ENCODE measurements at regions not wholly inside any gene's neighbourhood (a gene's known extent, or its start where the extent isn't known, plus 50 kb on each side); places are given as distances from the start of the nearest gene placed in this dataset.

DNA sequence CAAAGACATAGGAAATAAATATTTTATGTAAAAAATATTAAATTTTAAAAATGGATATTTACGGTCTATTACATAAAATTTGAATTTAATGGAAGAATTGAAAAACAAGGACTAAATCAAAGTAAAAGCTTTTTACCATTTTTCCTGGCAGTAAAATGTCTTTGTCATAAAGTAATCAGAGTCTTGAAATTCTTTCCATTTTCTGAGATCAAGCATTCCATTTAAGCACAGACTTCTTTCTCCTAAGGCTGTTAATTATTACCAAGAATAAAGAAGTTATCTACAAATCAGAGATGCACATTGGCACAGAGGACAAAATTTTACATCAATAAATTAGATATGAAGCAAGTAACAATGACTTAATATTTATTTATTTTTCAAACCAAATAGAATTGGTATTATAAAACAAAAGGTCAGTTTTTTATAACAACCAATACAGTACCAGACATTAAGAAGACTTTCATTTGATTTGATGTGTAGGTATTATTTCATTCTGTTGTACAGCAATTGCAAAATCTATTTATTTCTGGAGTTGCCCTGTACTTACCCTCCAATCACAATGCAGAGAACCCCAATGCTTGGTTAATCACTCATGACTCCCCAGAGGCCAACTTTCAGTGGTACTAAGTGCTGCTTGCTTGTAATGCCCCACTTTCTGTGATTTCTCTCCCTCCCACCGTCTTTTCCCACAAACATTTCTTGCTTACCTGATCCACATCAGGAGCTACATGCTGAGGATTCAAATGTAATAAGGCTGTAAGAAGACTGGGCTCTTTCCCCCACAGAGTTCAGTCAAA, 254.6 kb downstream of the GASK1B start:
- H3K4me3 ChIP-seq (ENCODE audit: low read length in 2 of 2), result no peak overlapping the region
- no peaks in the 10 kb centered on the region for H3K4me1 ChIP-seq (ENCODE audit: control insufficient read depth, insufficient read depth, low read length)
- no peaks in the 10 kb centered on the region for H3K36me3 ChIP-seq (ENCODE audit: control insufficient read depth in 2 of 2, insufficient read depth in 2 of 2, low read length in 2 of 2)
- no peaks in the 10 kb centered on the region for H3K9me3 ChIP-seq (ENCODE audit: control insufficient read depth in 2 of 2, low read length in 2 of 2)
- H3K27ac ChIP-seq (ENCODE audit: low read length), result no peak overlapping the region
- no peak overlapping the region for H3K9ac ChIP-seq (ENCODE audit: low read length in 2 of 2)
- H3K27me3 ChIP-seq (ENCODE audit: control insufficient read depth in 1 of 2, insufficient read depth in 2 of 2, low read length in 2 of 2), result no peaks in the 10 kb centered on the region

DNA sequence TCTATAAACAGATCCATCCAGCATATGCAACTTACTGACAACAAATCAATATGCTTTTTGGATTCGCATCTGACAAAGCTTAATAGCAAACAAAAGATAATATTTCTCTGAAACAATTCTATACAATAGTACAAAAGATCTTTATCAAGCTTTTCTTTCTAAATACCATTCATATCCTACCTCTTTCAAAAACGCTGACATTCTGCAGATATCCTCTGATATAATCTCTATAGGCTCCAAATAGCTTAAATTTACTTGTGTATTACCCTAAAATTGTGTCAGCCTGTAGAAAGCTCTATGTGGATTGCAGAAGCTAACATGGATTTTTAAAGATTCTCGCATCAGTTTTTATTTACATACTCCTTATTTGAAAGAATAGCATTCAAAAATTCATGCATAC, 260.6 kb downstream of the GASK1B start:
- Histone ChIP-seq H3K9ac (ENCODE audit: low read length in 2 of 2) (no peak overlapping the region), H3K4me3 (ENCODE audit: low read length in 2 of 2) (no peak overlapping the region), H3K9me3 (ENCODE audit: control insufficient read depth in 2 of 2, low read length in 2 of 2) (no peaks in the 10 kb centered on the region), H3K27ac (ENCODE audit: low read length) (no peak overlapping the region), H3K4me1 (ENCODE audit: control insufficient read depth, insufficient read depth, low read length) (no peaks in the 10 kb centered on the region), H3K27me3 (ENCODE audit: control insufficient read depth in 1 of 2, insufficient read depth in 2 of 2, low read length in 2 of 2) (no peaks in the 10 kb centered on the region), H3K36me3 (ENCODE audit: control insufficient read depth in 2 of 2, insufficient read depth in 2 of 2, low read length in 2 of 2) (no peaks in the 10 kb centered on the region)

DNA sequence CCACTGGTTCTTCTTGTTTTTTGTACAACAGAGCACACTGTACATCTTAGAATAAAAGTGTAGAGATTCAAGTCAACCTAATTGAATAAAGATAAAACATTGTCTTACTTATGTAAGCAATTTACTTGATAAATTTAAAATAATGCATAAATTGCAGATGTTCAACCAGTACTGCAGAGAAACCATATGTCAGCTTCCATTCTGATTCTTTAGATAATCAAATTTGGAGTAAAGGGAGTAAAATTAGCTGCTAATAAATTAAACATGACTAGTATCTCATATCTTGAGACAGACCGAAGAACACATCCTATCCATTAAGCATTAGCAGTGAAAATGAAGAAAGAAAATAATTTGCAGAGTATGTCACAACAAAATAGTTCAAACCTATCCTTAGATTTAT, 261.2 kb downstream of the GASK1B start:
- no peaks in the 10 kb centered on the region for H3K9me3 ChIP-seq (ENCODE audit: control insufficient read depth in 2 of 2, low read length in 2 of 2)
- no peak overlapping the region for H3K4me3 ChIP-seq (ENCODE audit: low read length in 2 of 2)
- no peaks in the 10 kb centered on the region for H3K36me3 ChIP-seq (ENCODE audit: control insufficient read depth in 2 of 2, insufficient read depth in 2 of 2, low read length in 2 of 2)
- H3K27ac ChIP-seq (ENCODE audit: low read length), result no peak overlapping the region
- no peaks in the 10 kb centered on the region for H3K27me3 ChIP-seq (ENCODE audit: control insufficient read depth in 1 of 2, insufficient read depth in 2 of 2, low read length in 2 of 2)
- no peaks in the 10 kb centered on the region for H3K4me1 ChIP-seq (ENCODE audit: control insufficient read depth, insufficient read depth, low read length)
- no peak overlapping the region for H3K9ac ChIP-seq (ENCODE audit: low read length in 2 of 2)

GRCh38 chr4:157908691-157909090, 264.1 kb downstream of the GASK1B start:
- H3K4me1 ChIP-seq (ENCODE audit: control insufficient read depth, insufficient read depth, low read length), result no peaks in the 10 kb centered on the region
- H3K4me3 ChIP-seq (ENCODE audit: low read length in 2 of 2), result no peak overlapping the region
- H3K36me3 ChIP-seq (ENCODE audit: control insufficient read depth in 2 of 2, insufficient read depth in 2 of 2, low read length in 2 of 2), result no peaks in the 10 kb centered on the region
- no peak overlapping the region for H3K9ac ChIP-seq (ENCODE audit: low read length in 2 of 2)
- H3K27me3 ChIP-seq (ENCODE audit: control insufficient read depth in 1 of 2, insufficient read depth in 2 of 2, low read length in 2 of 2), result no peaks in the 10 kb centered on the region
- no peaks in the 10 kb centered on the region for H3K9me3 ChIP-seq (ENCODE audit: control insufficient read depth in 2 of 2, low read length in 2 of 2)
- no peak overlapping the region for H3K27ac ChIP-seq (ENCODE audit: low read length)

DNA sequence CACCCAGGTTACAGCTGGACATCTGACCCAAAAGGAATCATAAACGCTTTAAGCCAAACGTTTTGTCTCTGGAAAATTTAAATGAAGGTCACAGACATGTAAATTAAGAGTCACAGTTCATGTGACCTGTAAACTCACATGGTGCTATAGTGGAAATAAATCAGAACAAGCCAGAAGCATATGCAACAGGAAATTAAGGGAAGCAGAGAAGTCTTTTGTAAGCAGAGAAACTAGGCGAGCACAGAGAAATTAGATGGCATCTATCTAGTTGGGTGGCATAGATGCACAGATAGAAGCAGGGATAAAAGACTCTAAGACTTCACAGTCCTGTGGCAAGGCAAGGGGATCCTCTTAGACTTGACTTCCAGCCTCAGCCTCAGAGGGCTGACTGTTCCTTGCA, 264.8 kb downstream of the GASK1B start:
- Histone ChIP-seq H3K9me3 (ENCODE audit: control insufficient read depth in 2 of 2, low read length in 2 of 2) (no peaks in the 10 kb centered on the region), H3K9ac (ENCODE audit: low read length in 2 of 2) (no peak overlapping the region), H3K27ac (ENCODE audit: low read length) (no peak overlapping the region), H3K4me1 (ENCODE audit: control insufficient read depth, insufficient read depth, low read length) (no peaks in the 10 kb centered on the region), H3K36me3 (ENCODE audit: control insufficient read depth in 2 of 2, insufficient read depth in 2 of 2, low read length in 2 of 2) (no peaks in the 10 kb centered on the region), H3K4me3 (ENCODE audit: low read length in 2 of 2) (no peak overlapping the region), H3K27me3 (ENCODE audit: control insufficient read depth in 1 of 2, insufficient read depth in 2 of 2, low read length in 2 of 2) (no peaks in the 10 kb centered on the region)

GRCh38 chr4:157907226-157907946, 265.4 kb downstream of the GASK1B start:
- Histone ChIP-seq H3K4me1 (ENCODE audit: control insufficient read depth, insufficient read depth, low read length) (no peaks in the 10 kb centered on the region), H3K9me3 (ENCODE audit: control insufficient read depth in 2 of 2, low read length in 2 of 2) (no peaks in the 10 kb centered on the region), H3K27me3 (ENCODE audit: control insufficient read depth in 1 of 2, insufficient read depth in 2 of 2, low read length in 2 of 2) (no peaks in the 10 kb centered on the region), H3K27ac (ENCODE audit: low read length) (no peak overlapping the region), H3K9ac (ENCODE audit: low read length in 2 of 2) (no peak overlapping the region), H3K4me3 (ENCODE audit: low read length in 2 of 2) (no peak overlapping the region), H3K36me3 (ENCODE audit: control insufficient read depth in 2 of 2, insufficient read depth in 2 of 2, low read length in 2 of 2) (no peaks in the 10 kb centered on the region)

DNA sequence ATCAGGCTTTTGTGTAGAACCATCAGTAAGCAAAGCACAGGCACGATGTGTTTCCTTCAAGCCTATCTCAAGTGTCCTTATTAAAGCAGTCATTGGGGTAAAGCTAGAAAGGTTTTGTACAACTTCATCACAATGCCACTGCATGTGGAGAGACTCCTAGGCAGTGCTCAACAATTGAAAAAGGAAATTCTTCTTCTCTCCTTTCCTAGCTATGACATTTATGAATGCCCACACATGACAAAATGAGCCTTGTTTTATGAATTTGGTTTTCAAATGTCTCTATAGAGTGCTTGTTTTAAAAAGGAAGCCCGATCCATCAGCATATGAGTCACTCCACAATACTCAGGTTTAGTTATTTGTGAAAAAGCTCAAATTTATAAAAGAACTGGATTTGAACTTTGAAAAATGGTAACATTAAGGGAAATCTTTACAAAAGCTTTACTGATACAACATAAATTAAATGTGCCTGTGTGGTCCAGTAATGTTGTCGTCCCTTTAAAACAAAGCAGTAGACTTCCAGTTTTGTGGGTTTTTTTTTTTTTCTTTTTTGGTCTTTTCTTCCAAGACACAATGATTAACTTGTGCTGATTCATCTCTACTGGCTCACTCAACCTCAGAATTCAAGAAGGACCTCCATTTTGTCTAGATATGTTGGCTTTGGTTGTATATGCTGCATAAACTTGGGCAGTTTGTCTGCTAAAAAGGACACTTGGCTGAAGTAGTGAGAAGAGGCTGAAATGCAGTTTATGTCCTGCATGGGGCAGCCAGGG, 273.8 kb downstream of the GASK1B start:
- no peaks in the 10 kb centered on the region for H3K36me3 ChIP-seq (ENCODE audit: control insufficient read depth in 2 of 2, insufficient read depth in 2 of 2, low read length in 2 of 2)
- no peak overlapping the region for H3K9ac ChIP-seq (ENCODE audit: low read length in 2 of 2)
- H3K9me3 ChIP-seq (ENCODE audit: control insufficient read depth in 2 of 2, low read length in 2 of 2), result no peaks in the 10 kb centered on the region
- H3K27me3 ChIP-seq (ENCODE audit: control insufficient read depth in 1 of 2, insufficient read depth in 2 of 2, low read length in 2 of 2), result no peaks in the 10 kb centered on the region
- H3K27ac ChIP-seq (ENCODE audit: low read length), result no peak overlapping the region
- H3K4me3 ChIP-seq (ENCODE audit: low read length in 2 of 2), result no peak overlapping the region
- H3K4me1 ChIP-seq (ENCODE audit: control insufficient read depth, insufficient read depth, low read length), result no peaks in the 10 kb centered on the region

DNA sequence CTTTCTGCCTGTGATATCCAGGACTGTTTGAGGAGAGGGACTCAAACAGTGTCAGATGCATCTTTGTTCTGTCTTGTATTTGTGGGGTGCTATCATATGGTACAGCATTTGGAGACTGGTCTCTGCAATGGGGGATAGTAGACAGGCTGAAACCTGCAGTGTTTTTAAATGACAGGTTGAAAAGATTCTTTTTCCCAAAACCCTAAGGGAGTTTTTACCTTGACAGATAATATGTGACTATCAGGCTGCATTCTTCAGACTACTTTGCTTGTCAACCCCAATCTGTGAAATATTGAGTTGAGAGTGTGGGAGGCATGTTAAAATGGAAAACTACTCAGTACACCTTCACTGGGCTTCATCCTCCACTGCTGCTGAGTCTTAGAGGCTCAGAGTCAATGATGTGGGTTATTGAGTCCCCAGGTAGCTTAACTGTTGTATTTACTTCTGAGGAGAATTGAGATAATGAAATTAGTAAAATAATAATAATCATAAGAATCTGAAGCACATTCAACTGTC, 274.9 kb downstream of the GASK1B start:
- no peaks in the 10 kb centered on the region for H3K27me3 ChIP-seq (ENCODE audit: control insufficient read depth in 1 of 2, insufficient read depth in 2 of 2, low read length in 2 of 2)
- no peak overlapping the region for H3K27ac ChIP-seq (ENCODE audit: low read length)

GRCh38 chr4:157896726-157897125, 276.1 kb downstream of the GASK1B start:
- Histone ChIP-seq H3K27me3 (ENCODE audit: control insufficient read depth in 1 of 2, insufficient read depth in 2 of 2, low read length in 2 of 2) (no peaks in the 10 kb centered on the region), H3K9ac (ENCODE audit: low read length in 2 of 2) (no peak overlapping the region), H3K36me3 (ENCODE audit: control insufficient read depth in 2 of 2, insufficient read depth in 2 of 2, low read length in 2 of 2) (no peaks in the 10 kb centered on the region), H3K27ac (ENCODE audit: low read length) (no peak overlapping the region), H3K4me3 (ENCODE audit: low read length in 2 of 2) (no peak overlapping the region), H3K4me1 (ENCODE audit: control insufficient read depth, insufficient read depth, low read length) (no peaks in the 10 kb centered on the region), H3K9me3 (ENCODE audit: control insufficient read depth in 2 of 2, low read length in 2 of 2) (no peaks in the 10 kb centered on the region)

More for the DNA sequence above, 274.9 kb downstream of the GASK1B start:
- no peaks in the 10 kb centered on the region for H3K9me3 ChIP-seq (ENCODE audit: control insufficient read depth in 2 of 2, low read length in 2 of 2)
- no peaks in the 10 kb centered on the region for H3K36me3 ChIP-seq (ENCODE audit: control insufficient read depth in 2 of 2, insufficient read depth in 2 of 2, low read length in 2 of 2)
- no peak overlapping the region for H3K9ac ChIP-seq (ENCODE audit: low read length in 2 of 2)
- no peaks in the 10 kb centered on the region for H3K4me1 ChIP-seq (ENCODE audit: control insufficient read depth, insufficient read depth, low read length)
- no peak overlapping the region for H3K4me3 ChIP-seq (ENCODE audit: low read length in 2 of 2)

DNA sequence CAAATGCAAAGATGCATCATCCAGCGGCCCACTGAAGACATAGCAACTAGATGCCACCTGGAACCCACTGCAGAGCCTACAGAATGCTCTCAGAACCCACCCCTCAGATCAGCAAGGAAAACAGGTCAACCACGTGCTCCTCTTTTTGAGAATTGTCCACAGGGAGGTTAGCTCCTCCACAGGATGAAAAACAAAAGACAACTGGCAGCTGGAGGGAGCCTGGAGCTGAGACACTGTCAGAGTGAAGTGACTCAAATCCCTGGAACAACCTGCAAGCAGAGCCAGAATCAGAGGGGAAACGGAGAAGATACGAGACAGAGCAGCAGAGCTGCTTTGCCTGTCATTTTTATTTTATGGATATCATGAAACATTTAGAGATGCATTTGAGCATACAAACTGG, 277.6 kb downstream of the GASK1B start:
- H3K9me3 ChIP-seq (ENCODE audit: control insufficient read depth in 2 of 2, low read length in 2 of 2), result no peaks in the 10 kb centered on the region
- H3K36me3 ChIP-seq (ENCODE audit: control insufficient read depth in 2 of 2, insufficient read depth in 2 of 2, low read length in 2 of 2), result no peaks in the 10 kb centered on the region
- H3K4me3 ChIP-seq (ENCODE audit: low read length in 2 of 2), result no peak overlapping the region
- H3K27ac ChIP-seq (ENCODE audit: low read length), result no peak overlapping the region
- H3K4me1 ChIP-seq (ENCODE audit: control insufficient read depth, insufficient read depth, low read length), result no peaks in the 10 kb centered on the region
- H3K27me3 ChIP-seq (ENCODE audit: control insufficient read depth in 1 of 2, insufficient read depth in 2 of 2, low read length in 2 of 2), result no peaks in the 10 kb centered on the region
- no peak overlapping the region for H3K9ac ChIP-seq (ENCODE audit: low read length in 2 of 2)
